ENCODE measurements at regions not wholly inside any gene's neighbourhood (a gene's known extent, or its start where the extent isn't known, plus 50 kb on each side); places are given as distances from the start of the nearest gene placed in this dataset.
A peak's percentile ranks its signal among the peaks of the same experiment; 100 is the strongest.

GRCh38 chr11:45060707-45061106 lies 85.7 kb upstream of the PRDM11 start:
- Mint-ChIP-seq H3K4me3 (no peak overlapping the region), H3K36me3 (ENCODE audit: low read depth) (no peaks in the 10 kb centered on the region), H3K27ac (no peak overlapping the region), H3K27me3 (peaks cover 3% of the 10 kb centered on the region), H3K4me1 (no peaks in the 10 kb centered on the region), H3K9me3 (no peaks in the 10 kb centered on the region)
- ChIA-PET CTCF (no interaction called here), POLR2A (no interaction called here)
- DNase-seq: no peak

DNA sequence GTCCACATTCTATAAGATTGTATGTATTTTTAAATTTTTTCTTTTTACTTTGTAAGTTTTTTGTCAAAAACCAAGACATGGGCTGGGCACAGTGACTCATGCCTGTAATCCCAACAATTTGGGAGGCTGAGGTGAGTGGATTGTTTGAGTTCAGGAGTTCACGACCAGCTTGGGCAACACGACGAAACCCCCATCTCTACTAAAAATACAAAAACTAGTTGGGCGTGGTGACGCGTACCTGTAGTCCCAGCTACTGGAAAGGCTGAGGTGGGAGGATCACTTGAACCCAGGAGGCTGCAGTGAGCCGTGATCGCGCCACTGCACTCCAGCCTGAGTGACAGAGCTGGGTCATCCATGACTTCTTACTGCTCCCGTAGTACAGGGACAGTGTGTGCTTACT lies 84.8 kb upstream of the PRDM11 start:
- no peak overlapping the region for H3K4me3 Mint-ChIP-seq
- DNase-seq: no peak
- no peaks in the 10 kb centered on the region for H3K9me3 Mint-ChIP-seq
- H3K36me3 Mint-ChIP-seq (ENCODE audit: low read depth): no peaks in the 10 kb centered on the region
- H3K27me3 Mint-ChIP-seq: peaks cover 3% of the 10 kb centered on the region
- H3K4me1 Mint-ChIP-seq: no peaks in the 10 kb centered on the region
- no peak overlapping the region for H3K27ac Mint-ChIP-seq
- POLR2A ChIA-PET: no interaction called here
- CTCF ChIA-PET: interaction anchor here (1.0 to 1.2 kb wide), 2 partner anchors 49 to 125 kb away, joined by 5 to 6 read pairs; no protein-coding TSS in a partner anchor

- Mint-ChIP-seq H3K36me3 (ENCODE audit: low read depth) (no peaks in the 10 kb centered on the region), H3K4me3 (no peak overlapping the region), H3K27me3 (peaks cover 3% of the 10 kb centered on the region), H3K9me3 (no peaks in the 10 kb centered on the region), H3K4me1 (no peaks in the 10 kb centered on the region), H3K27ac (no peak overlapping the region)
- CTCF ChIA-PET: interaction anchor here (0.7 to 1.2 kb wide), 3 partner anchors 12 to 126 kb away, joined by 3 to 6 read pairs (median 5); no protein-coding TSS in a partner anchor
- POLR2A ChIA-PET: no interaction called here
- DNase-seq: no peak
These were observed 84.3 kb upstream of the PRDM11 start for GRCh38 chr11:45062115-45062514.

GRCh38 chr11:45062974-45063635 lies 83.3 kb upstream of the PRDM11 start:
- POLR2A ChIA-PET: no interaction called here
- H3K27ac Mint-ChIP-seq: no peak overlapping the region
- CTCF ChIA-PET: interaction anchor here (0.7 to 1.2 kb wide), 3 partner anchors 13 to 136 kb away, joined by 3 to 4 read pairs (median 3); no protein-coding TSS in a partner anchor
- H3K4me3 Mint-ChIP-seq: no peak overlapping the region
- no peaks in the 10 kb centered on the region for H3K4me1 Mint-ChIP-seq
- H3K27me3 Mint-ChIP-seq: peaks cover 3% of the 10 kb centered on the region
- H3K36me3 Mint-ChIP-seq (ENCODE audit: low read depth): no peaks in the 10 kb centered on the region
- H3K9me3 Mint-ChIP-seq: no peaks in the 10 kb centered on the region
- DNase-seq: no peak

DNA sequence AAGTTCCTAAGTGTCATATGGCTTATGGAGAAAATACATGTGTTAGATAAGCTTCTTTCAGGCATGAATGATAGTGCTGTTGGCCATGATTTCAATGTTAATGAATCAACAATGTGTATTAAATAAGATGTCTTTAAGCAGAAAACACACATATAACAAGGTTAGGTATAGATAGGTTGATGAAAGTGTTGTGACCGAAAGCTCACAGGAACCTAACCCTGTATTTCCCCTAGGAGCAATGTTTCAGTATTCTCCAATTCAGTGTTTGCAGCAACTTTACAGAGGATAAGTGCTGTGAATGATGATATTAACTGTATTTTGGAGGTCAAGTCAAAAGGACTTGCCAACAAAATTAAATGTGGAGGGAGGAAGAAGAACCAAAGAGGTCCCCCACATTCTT lies 82.8 kb upstream of the PRDM11 start:
- Mint-ChIP-seq H3K9me3 (no peaks in the 10 kb centered on the region), H3K27ac (no peak overlapping the region), H3K36me3 (ENCODE audit: low read depth) (no peaks in the 10 kb centered on the region), H3K27me3 (peaks cover 3% of the 10 kb centered on the region), H3K4me1 (no peaks in the 10 kb centered on the region), H3K4me3 (no peak overlapping the region)
- CTCF ChIA-PET: interaction anchor here (0.8 to 1.2 kb wide), 2 partner anchors 128 to 137 kb away, joined by 3 to 4 read pairs; no protein-coding TSS in a partner anchor
- DNase-seq: no peak
- POLR2A ChIA-PET: no interaction called here

DNA sequence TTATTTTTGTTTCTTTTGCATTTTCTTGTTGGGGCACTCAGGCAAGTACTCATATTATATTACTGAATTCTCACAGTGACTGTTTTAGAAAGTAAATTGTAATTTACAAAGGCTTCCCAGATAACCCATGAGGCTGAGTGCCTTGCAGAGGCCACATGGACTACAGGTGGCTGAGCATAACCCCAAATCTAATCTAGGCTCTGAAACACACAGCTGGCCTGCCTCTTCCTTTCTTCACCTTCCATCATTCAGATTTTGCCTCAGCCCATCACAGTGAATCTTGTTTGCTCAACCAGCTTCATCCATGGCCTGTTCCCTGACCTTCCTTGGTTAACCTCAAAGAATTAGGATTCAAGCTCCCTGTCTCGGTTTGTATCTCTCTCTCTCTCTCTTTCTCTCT lies 78.5 kb upstream of the PRDM11 start:
- H3K27me3 Mint-ChIP-seq: peaks cover 3% of the 10 kb centered on the region

DNA sequence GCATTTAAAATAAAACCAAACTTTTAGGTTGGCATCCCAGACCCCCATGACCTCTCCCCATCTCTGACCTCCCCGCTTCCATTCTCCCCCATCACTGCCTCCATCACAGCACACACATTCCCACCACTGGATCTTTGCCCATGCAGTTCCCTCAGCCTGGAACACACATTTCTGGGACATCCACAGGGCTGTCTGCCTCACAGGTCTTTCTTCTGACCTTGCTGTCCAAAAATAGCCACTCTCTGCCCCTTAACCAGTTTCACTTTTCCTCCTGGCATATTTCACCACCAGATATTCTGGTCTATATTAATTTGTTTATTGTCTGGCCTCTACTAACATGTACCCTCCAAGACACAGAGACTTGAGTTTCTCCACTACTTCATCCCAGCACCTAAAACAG lies 75.2 kb upstream of the PRDM11 start:
- H3K36me3 Mint-ChIP-seq (ENCODE audit: low read depth): no peaks in the 10 kb centered on the region
- no peak for DNase-seq
- no peak overlapping the region for H3K4me3 Mint-ChIP-seq
- H3K27me3 Mint-ChIP-seq: no peaks in the 10 kb centered on the region
- POLR2A ChIA-PET: no interaction called here
- CTCF ChIA-PET: no interaction called here
- H3K4me1 Mint-ChIP-seq: no peaks in the 10 kb centered on the region
- no peak overlapping the region for H3K27ac Mint-ChIP-seq
- no peaks in the 10 kb centered on the region for H3K9me3 Mint-ChIP-seq

More for the DNA sequence above, 78.5 kb upstream of the PRDM11 start:
- POLR2A ChIA-PET: no interaction called here
- Mint-ChIP-seq H3K36me3 (ENCODE audit: low read depth) (no peaks in the 10 kb centered on the region), H3K27ac (no peak overlapping the region), H3K4me1 (no peaks in the 10 kb centered on the region), H3K9me3 (no peaks in the 10 kb centered on the region), H3K4me3 (no peak overlapping the region)
- DNase-seq: no peak
- CTCF ChIA-PET: interaction anchor here (1.1 kb wide), 1 partner anchor 37 kb away, joined by 3 read pairs; no protein-coding TSS in a partner anchor

GRCh38 chr11:45073685-45074141 lies 72.7 kb upstream of the PRDM11 start:
- Mint-ChIP-seq H3K9me3 (no peaks in the 10 kb centered on the region), H3K27me3 (no peaks in the 10 kb centered on the region), H3K4me1 (no peaks in the 10 kb centered on the region), H3K4me3 (no peak overlapping the region), H3K27ac (no peak overlapping the region), H3K36me3 (ENCODE audit: low read depth) (no peaks in the 10 kb centered on the region)
- ChIA-PET POLR2A (no interaction called here), CTCF (interaction anchor here (0.9 to 1.4 kb wide), 2 partner anchors 8 to 137 kb away, joined by 4 to 6 read pairs; no protein-coding TSS in a partner anchor)
- DNase-seq: no peak

- CTCF ChIA-PET: no interaction called here
- no peak for DNase-seq
- no peaks in the 10 kb centered on the region for H3K27me3 Mint-ChIP-seq
- no peaks in the 10 kb centered on the region for H3K9me3 Mint-ChIP-seq
- H3K4me1 Mint-ChIP-seq: peaks cover 17% of the 10 kb centered on the region
- no peaks in the 10 kb centered on the region for H3K36me3 Mint-ChIP-seq (ENCODE audit: low read depth)
- no peak overlapping the region for H3K27ac Mint-ChIP-seq
- POLR2A ChIA-PET: no interaction called here
- no peak overlapping the region for H3K4me3 Mint-ChIP-seq
These were observed 70.9 kb upstream of the PRDM11 start for GRCh38 chr11:45075519-45075918.

DNA sequence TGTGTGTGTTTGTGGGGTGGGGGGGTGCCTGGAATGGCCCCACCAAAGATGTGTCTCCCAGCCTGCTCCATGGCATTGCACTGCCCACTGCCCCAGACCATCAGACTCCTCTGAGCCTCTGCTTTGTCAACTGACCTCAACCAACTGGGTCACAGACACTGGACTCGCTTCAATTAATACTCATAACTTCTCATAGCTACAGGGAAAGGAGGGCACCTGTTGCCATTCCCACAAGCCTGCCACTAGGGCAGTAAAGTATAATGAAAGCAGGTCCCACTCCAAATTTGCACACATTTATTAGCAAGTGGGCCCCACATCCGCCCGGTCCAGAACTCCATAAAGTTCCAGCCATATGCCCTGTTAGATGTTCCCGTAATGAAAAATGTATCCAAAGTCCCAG lies 70.5 kb upstream of the PRDM11 start:
- Mint-ChIP-seq H3K27ac (no peak overlapping the region), H3K9me3 (no peaks in the 10 kb centered on the region), H3K27me3 (no peaks in the 10 kb centered on the region), H3K4me1 (peaks cover 20% of the 10 kb centered on the region), H3K4me3 (no peak overlapping the region), H3K36me3 (ENCODE audit: low read depth) (no peaks in the 10 kb centered on the region)
- POLR2A ChIA-PET: no interaction called here
- DNase-seq: no peak
- CTCF ChIA-PET: interaction anchor here (0.6 kb wide), 1 partner anchor 215 kb away, joined by 3 read pairs; no protein-coding TSS in a partner anchor

GRCh38 chr11:45076761-45077160 lies 69.7 kb upstream of the PRDM11 start:
- CTCF ChIA-PET: no interaction called here
- H3K4me1 Mint-ChIP-seq: peaks cover 23% of the 10 kb centered on the region
- POLR2A ChIA-PET: no interaction called here

DNA sequence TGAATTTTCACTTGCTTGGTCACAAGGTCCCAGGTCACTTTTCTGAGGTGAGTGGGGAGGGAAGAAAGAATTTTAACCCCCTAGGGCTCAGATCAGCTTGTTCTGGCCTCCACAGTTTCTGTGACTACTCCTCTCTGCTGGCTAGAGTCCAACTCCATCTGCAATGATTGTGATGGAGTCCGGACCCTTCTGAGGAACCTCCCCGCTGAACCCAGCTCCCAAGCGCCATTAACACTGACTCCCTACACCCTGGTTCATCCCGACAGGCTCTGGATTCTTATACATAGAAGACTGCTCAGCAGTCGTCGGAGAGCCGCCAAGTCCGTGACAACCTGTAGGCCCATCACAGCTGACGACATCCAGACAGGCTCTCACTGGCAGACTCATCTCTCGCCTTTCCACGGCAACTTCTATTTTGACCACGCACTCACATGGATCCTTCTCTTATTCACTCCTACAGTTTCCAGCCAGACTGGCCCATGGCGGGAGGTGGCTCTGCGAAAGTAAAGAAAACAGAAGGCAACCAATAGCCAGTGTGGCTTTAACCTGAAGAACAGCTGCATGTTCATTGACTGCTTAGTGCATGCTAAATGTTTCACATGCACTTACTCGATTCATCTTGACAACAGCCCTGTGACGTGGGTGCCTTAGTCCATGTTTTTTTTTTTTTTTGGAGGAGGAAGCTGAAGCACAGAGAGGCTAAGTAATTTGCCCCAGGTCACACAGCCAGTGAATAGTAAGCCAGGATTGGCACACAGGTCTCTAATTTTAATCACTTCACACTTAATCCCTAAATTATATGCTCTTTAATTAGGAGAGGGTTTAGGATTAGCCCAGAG lies 68.0 kb upstream of the PRDM11 start:
- POLR2A ChIA-PET: no interaction called here
- Mint-ChIP-seq H3K9me3 (no peaks in the 10 kb centered on the region), H3K27me3 (no peaks in the 10 kb centered on the region), H3K27ac (no peak overlapping the region), H3K36me3 (ENCODE audit: low read depth) (no peaks in the 10 kb centered on the region), H3K4me3 (no peak overlapping the region), H3K4me1 (peaks cover 35% of the 10 kb centered on the region)
- CTCF ChIA-PET: interaction anchor here (0.6 to 4.2 kb wide), 5 partner anchors 25 to 976 kb away, joined by 3 to 33 read pairs (median 4); no protein-coding TSS in a partner anchor
- no peak for DNase-seq

More at GRCh38 chr11:45076761-45077160, 69.7 kb upstream of the PRDM11 start:
- no peak for DNase-seq
- Mint-ChIP-seq H3K9me3 (no peaks in the 10 kb centered on the region), H3K36me3 (ENCODE audit: low read depth) (no peaks in the 10 kb centered on the region), H3K27me3 (no peaks in the 10 kb centered on the region), H3K27ac (no peak overlapping the region), H3K4me3 (no peak overlapping the region)

- ChIA-PET CTCF (interaction anchor here (0.6 to 4.2 kb wide), 5 partner anchors 25 to 976 kb away, joined by 3 to 33 read pairs (median 4); no protein-coding TSS in a partner anchor), POLR2A (no interaction called here)
- peaks cover 40% of the 10 kb centered on the region for H3K4me1 Mint-ChIP-seq
- peaks cover 3% of the 10 kb centered on the region for H3K27me3 Mint-ChIP-seq
- DNase-seq: no peak
- no peaks in the 10 kb centered on the region for H3K36me3 Mint-ChIP-seq (ENCODE audit: low read depth)
- peak overlapping the region; percentile 10 for H3K27ac Mint-ChIP-seq
- H3K4me3 Mint-ChIP-seq: no peak overlapping the region
- H3K9me3 Mint-ChIP-seq: no peaks in the 10 kb centered on the region
These were observed 67.4 kb upstream of the PRDM11 start for GRCh38 chr11:45079075-45079444.
